ENCODE measurements at regions not wholly inside any gene's neighbourhood (a gene's known extent, or its start where the extent isn't known, plus 50 kb on each side); places are given as distances from the start of the nearest gene placed in this dataset.

DNA sequence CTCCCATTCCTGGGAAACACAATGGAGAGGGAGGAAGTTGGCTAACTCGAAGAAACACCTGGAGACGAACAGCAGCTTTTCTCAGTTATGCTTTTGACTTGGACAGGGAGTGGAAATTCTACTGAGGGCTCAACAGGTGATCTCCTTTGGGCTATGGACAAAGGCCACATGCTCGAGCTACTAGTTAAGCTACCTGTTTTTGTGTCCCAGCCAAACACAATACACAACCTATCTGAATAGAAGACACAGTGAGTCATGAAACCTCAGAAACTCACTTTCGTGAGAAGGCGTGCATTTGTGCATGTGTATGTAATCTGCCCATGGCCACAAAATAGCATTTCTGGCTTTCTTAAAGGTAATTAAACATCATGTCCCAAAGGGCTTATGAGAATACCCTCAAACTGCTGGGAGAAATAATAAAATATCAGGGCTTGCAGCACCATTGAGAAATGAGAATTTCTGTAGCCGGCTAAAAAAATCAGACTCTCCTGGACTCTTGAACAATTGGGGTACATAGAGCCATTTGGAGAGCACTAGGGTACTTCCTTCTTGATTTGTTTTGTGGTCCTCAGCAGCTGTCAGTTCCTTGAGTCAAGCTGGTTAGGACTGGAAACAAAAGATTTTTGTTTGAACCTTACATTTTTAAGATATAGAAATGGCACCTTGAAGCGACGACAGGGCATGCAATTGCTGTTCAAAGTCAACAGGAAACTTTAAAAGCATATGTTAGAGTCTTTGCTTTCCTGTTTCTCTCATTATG is 85.5 kb upstream of the PTHLH start:
- TF ChIP-seq TAF1 (IDR thresholded peaks at IDR 0.05; ENCODE audit: low read depth, low read length) (no peak), POLR2A (IDR thresholded peaks at IDR 0.05; ENCODE audit: low read depth, low read length) (no peak), POLR2AphosphoS5 (IDR thresholded peaks at IDR 0.05; ENCODE audit: low read depth, low read length) (no peak), SPI1 (IDR thresholded peaks at IDR 0.05; ENCODE audit: low read depth, low read length) (no peak)
